NCI-H2107 treated with DMSO at 0.1 percent for 48 hours (cell line): ENCODE measurements at regions not wholly inside any gene's neighbourhood (a gene's known extent, or its start where the extent isn't known, plus 50 kb on each side); places are given as distances from the start of the nearest gene placed in this dataset.

Experiments used
- DNase-seq: peaks from one replicate; lab custom pipeline; 2025; ENCODE audit not compliant: unreplicated experiment; lab: John Stamatoyannopoulos, UW

DNA sequence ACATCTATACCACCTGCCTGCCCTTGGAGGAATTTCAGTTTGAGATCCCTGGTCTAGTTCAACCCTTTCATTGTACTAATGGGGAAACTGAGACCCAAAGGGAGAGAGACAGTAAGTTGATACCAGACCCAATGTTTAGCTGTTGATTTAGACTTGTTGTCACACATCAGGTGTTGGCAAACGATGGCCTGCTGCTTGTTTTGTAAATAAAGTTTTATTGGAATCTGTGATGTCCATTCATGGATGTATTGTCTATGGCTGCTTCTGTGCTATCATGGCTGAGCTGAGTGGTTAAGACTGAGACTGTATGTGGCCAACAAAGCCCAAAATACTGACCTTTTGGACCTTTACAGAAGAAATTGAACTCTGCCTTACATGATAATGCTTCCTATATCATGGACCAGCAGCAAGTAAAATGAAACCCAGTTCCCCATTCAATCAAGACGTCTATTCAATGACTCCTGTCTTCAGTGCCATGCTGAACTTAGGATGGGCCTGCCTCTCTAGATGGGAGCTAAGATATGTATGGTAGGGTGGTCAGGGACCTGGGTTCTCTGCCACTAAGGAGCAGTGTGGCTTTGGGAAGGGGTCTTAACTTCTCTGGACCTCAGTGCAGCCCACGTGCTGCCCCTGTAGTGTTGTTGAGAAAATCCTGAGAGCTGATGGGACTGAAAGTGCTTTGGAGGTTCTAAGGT, 111.0 kb downstream of the IRX5 start:
- DNase-seq, result no peak

DNA sequence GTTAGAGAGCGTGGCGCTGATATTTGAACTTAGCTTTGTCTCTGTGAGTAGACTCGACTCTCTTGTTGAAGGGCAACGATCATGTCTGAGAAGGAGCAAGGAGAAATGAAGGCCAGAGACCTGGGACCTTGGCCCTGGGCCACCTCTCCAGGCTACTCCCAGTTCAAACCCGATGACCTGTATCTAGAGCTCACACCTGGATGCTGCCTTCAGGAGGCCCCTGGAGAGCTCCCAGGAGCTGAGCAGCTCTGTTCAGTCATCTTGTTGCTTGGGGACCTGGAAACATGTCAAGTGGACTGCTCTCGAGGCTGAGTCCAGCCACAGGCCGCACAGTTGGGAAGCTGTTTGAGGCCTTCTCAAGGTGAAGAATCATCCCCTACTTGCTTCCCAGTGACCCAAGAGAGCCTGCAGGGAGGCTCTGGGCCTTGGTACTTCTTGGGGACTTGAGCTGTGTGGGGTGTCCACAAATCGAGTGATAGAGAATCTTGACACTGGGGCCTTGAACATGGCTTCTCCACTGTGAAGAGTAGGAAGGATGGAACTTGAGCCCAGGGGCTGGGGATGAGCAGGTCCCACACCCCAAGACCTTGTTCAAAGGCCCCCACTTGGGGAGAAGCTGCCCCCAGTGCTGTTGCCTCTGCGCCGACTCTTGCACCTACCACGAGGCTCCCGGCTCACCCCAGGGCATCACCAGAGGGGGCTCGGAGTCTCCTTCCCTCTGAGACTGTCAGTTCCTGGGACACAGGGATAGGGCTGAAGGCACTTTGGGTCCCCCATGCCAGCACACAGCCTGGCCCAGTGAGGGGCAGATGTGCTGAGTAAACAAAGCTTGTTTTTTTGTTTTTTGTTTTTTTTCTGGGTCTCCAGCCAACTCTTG, 112.1 kb downstream of the IRX5 start:
- no peak for DNase-seq

DNA sequence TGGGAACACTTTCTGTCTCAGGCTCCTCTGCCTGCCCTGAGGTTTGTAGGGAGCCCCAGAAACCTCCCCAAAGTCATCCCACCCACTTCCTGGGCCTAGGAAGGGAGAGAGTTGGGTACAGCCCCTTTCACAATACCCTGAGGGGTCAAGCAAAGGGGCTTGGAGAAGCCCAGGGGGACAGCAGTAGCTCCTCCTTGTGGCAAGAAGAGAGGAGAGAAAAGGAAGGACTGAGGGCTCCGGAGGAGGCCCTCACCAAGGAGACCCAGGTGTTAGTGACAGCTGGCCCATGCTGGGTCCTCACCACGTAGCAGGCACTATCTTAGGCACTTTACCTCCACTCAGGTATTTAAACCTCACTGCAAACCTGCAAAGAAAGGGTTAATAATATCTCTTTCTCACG, 112.8 kb downstream of the IRX5 start:
- DNase-seq, result no peak

DNA sequence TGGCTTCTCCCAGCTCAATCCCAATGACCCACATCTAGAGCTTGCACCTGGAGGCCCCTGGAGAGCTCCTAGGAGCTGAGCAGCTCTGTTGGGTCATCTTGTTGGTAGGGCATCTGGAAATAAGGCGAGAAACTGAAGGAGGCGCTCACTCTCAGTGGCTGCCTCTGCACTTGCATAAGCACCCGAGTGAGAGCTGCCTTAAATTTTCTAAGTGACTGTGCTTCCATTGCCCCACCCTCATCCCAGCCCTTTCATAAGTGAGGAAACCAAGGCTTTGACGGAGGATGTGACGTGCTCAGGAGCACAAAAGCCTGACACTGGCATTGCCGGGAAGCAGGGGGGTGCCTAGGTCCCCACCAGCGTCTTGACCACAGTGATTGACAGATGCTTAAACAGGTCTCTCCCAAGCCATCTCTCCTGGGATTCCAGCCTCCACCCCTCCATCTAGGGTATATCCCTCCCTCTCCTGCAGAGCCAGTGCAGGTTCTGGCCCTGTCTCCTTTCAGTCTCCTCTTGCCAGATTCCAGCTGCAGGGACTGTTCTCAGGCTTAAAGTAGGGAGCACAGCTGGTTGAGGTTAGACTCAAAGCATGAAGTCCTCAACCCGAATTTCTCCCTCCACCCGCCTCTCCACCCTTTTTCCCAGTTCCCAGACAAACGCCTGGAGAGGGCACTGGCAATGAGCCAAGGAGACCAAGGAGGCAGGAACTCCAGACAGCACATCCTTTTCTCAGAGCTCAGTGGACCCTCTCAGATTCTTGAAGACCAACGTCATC, 113.7 kb downstream of the IRX5 start:
- no peak for DNase-seq

DNA sequence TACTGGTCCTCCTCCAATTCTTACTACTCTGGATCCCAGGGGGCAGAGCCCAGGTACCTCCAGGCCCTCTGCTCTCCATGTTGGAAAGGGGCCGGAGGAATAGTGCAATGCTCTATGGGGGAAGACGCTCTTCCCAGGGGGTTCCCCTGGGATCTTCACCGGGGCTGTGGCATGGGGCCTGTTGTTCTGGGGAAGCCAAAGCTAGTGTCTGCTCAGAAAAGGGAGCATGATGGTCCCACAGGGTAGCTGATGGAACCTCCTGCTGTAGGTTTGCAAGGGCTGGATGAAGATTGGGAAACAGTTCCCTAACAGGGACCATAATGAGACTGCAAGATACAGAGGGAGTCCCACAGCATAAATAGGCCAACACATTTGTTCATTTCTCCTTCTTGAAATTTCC, 114.7 kb downstream of the IRX5 start:
- no peak for DNase-seq

DNA sequence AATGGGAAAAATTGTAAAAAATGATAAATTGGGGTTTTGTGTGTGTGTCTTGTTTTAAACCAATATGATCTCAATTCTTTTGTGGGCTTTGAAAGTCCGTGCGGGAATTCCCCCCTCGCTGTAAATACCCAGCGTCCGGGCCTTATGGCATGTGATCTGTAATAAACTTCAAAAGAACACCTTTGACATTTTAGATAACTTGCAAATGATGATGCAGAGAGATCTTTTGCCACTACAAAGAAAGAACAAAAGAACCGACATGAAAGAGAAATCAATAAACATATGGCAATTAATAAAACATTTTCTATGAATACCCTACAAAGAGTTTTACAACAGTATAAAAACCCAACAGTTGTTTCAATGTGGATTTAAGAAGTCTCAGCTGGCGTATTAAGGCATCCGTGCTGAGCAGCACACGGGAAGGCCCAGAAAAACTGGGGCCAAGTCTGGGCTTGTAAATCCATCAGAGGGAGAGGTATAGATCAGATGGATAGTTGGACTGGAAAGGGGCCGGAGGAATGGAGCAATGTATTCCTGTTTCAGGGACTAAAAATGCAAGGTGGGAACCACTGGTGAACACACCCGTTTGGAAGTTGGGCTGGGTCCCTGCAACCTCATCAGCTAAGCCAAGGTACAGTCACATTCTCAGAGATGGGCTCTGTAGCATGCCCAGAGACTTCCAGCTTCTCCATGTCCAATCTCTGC, 115.2 kb downstream of the IRX5 start:
- no peak for DNase-seq

DNA sequence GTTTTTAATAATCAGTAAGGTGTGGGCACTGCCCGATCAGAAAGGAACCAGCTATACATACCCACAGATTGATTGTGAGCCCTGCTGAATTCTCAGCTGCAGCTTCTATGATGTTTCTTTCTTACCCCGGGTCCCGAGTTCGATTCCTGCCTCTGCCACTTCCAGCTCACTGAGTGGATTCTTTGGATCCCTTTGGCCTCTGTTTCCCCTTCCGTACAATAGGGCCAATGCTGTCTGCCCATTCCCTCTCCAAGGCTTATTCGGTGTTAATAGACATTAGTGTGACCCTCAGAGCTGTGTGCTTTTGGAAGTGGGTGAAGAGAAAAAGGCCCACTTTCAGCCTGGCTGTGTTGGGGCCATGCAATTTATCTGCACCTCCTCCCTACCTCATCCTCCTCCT, 115.8 kb downstream of the IRX5 start:
- no peak for DNase-seq

DNA sequence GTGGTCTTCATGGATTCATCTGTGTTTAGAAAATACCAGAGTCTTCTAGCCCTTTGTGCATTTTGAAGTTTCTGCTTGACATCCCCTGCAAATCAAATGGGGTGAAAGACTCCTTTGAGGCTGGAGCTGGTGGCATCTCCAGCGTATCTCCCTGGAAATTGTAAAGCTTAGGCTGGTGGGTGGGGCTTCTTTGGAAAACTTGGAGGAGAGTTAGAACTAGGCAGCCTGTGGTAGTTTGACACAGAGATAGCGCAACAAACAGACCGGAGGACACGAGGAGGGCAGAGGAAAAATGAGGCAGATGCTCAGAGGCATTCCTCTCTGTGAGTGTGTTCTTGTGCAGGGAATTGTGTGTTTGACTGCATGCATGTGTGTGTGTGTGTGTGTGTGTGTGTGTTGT, 116.3 kb downstream of the IRX5 start:
- DNase-seq, result no peak

DNA sequence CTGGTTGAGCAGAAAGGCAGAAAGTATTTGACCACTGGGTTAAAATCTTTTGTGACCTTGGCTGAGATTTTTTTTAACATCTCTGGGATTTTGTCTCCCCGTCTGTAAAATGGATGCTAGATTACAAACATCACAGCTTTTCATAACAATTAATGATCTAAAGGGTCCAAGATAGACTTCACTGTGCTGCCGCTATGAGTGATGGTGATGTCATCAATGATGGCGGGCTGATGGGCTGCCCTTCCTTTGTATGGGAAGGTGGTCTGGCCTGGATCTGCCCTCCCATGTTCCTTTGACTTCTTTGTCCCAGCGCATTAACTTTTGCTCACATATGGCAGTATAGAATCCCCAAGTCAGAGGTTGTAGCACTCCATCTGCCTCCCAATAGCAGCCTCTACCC, 116.7 kb downstream of the IRX5 start:
- DNase-seq, result no peak

DNA sequence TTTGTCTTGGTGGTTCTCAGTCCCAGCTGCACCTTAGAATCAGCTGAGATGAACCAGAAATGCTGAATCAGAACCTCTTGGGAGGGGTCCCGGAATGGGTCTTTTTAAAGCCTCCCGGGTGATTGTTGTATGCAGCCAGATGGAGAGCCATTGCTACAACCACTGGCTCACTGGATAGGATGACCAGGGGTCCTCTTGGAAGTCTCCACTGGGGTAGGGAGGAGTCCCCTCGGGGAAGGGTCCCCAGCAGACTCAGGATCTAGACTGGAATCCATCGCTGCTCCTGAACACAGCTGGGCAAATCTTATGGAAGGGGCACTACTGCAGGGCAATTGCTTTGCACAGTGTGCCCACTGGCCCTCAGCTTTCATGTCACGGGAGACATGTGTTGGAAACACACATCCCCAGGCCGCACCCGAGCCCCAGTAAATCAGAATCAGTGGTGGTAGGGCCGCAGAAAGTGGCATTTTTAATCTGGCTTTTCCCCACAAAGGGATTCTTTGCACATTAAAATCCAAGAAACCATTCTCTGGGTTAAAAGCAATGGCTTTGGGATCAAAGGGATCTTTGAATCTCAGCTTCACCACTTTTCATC, 117.3 kb downstream of the IRX5 start:
- DNase-seq, result no peak

DNA sequence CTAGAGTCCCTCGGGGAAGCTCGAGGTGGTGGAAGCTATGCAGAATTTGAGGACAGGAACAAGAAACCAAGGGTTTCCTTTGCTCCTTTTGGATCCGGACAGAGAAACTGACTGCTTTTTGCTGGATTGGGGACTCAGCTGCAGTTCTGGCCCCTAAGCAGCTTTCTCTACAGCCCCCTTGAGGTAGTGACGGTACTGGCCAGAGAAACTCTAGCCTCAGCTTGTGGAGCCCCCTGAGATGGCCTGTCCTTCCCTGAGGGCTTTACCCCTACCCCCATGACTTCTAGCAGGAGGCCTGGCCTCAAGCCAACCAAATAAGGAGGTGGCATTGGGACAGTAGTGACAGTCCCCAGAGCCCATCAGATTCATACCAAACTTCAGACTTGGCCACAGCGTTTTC, 118.1 kb downstream of the IRX5 start:
- no peak for DNase-seq

DNA sequence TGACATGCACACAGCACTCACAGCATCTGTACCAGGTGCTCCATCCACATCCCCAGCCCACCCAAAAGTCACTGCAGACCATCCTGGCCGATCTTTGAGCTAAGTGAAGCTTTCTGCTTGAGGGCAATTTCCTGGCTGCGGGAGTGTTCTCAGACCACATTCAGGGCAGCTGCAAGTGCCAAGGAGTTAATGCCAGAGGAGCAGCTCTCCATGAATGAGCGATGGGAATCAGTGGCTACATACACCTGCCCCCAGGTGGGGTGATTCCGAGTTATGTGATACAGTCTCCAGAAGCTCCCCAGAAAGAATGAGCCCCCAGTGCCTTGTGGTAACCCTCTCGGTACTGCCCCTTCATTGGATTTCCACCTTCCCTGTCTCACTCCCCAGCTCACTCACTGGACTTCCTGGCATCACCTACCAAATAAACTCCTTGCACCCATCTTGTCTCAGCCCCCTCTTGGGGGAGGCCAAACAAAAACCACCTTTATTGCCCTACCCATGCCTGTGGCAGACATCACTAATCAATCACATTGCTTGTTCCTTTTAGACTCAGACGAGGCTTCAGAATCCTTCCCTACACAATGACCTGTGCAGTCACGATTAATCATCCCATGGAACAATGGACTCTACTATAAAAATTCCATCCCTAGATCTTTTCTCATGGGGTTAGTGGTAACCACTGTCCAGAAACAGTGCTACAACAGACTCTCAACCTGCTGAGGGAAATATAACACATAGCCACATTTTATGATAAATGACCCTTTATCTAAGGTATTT, 121.1 kb downstream of the IRX5 start:
- no peak for DNase-seq

DNA sequence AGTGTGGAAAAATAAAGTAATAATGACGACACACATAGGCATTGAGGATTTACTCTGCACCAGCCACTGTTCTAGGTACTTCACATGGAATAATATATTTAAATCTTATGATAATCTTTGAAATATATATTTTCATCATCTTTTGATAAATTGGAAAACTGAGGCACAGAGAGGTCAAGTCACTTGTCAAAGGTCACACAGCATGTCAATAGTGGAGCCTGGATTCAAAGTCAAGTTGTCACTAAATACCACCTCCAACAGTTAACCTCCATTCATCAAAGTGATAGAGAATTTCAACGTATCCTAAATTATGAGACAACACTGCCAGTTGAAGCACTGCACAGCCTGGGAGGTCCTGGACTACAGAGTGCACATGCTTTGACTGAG, 121.7 kb downstream of the IRX5 start:
- DNase-seq, result no peak

DNA sequence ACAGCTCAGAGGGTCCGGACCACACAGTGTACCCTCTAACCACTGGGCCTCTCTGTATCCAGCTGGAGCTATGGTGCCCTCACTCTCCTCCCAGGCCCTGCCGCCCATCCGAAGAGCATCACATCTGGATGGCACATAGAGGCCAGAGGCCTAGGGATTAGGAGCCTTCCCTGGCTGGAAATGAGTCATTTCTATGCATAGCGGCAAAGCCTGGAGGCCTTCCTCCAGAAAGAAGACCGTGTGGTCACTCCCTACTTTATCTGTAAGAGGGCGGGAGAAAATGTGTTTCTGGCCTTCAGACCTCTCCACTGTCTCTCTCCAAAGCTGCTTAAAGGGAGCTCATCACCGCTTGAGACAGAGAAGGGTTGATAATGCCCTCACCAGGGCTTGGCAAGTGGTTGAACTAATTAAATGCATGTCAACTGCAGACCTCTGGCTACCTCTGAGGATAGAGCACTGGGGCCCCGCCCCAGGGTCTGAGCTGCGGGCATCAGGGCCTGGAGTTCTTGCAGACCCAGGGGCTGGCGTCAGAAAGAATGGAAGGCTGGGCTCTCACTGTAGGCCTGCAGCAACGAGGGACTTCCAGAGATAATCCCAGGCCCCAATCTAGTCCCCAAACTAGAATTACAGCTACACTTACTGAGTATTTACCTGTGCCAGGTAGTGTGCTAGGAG, 122.2 kb downstream of the IRX5 start:
- DNase-seq, result no peak

DNA sequence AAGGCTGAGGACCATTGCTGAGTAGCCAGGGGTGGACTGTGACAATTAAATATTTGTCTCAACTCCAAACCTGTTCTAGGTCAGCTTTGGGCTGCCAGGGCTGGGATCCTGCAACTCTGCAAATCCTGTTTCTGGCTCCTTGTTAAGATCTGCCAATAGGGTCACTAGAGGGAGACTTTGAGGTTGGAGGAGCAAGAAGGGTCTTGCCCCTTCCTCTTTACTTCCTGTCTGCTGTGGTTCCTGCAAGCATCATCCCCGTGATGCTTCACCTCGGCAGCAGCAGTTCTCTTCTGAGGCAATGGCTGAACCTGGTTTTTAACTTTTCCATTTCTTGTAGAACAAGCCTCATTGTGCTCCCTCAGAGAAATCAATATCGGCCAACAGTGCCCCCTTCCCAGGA, 124.6 kb downstream of the IRX5 start:
- DNase-seq, result no peak

DNA sequence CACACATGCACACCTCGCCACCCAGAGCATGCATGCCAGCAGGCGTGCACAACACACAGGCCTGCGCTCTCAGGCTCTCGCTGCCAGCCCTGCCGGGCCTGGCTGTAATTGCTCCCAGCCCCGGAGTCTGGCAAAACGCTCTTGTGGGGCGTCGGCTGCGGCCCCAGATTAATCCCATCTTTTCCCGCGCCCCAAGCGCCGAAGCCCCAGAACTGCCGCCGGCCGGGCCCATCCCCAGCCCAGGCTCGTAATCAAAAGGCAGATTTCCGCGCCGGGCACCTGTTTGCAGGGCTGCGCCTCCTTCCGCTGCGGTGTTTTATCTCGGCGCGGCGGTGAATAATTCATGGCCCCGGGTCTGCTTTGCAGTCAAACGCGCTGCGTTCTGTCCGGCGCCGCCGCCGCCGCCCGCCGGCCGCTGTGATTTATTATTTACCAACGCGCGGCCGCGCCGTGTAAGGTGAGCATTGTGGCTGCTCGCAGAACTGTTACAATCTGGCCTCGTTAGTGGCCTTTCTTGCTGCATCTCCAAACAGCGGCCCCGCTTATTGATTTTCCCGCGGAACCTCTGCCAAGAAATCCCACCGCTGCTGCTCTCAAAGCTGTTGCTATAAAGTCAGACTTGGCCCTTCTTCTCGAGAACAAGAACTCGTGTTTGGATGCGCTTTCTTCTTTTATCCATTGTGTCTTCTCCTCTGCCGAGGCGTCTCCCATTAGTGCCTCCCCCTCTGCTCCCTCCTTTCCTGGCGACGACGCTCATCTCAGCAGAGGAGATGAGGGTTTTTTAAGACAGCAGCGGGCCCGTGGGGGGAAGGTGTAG, 126.1 kb downstream of the IRX5 start:
- DNase-seq, result no peak

DNA sequence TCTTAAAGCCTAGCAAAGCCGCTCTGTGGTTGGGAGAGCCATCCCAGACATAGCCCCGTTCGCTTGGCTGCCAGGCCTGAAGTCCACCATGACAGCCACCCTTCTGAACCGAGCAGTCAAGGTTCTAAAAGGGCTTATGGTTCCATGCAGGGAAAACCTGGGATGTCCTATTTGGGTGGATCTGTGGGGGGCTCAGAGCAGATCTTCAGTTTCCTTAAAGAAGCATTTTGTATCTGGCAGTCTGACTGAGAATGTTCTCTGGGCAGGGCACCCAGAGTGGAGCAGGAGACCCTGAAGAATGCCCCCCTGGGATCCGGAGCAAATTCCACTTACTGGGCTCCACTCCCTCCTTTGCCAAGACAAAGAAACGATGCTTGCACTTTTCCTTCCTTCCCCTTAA, 127.2 kb downstream of the IRX5 start:
- DNase-seq, result no peak

DNA sequence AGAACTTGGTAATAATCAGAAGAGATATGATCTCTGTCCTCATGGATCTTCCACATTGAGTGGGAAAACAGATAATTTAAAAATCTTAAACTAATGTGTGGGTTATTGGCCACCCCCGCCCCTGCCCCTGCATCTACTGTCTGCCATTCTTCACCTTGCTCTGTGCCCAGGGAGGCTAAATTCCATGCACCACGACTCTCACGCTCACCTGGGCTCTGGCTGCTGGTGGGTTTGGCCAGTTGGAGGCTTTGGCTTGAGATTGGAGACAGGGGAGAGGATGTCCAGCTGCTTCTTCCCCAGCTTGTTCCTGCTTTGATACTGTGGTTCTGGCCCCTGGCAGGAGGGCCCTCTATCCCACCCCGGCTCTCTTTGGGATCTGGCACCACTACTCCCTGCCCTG, 127.9 kb downstream of the IRX5 start:
- no peak for DNase-seq

DNA sequence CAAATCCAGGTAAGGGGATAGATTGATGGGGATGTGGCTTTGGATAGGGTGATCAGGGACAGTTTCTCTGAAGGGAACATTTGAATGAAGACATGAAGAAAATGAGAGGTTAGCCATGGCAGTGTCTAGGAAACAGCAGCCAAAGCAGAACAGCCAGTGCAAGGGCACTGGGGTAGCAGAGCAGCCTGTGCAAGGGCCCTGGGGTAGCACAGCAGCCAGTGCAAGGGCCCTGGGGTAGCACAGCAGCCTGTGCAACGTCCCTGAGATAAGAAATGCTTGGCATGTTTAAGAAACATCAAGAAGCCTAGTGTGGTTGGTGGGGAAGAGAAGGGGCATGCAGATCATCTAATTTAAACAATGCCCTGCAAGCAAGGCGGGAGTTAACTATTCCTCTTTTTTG, 128.5 kb downstream of the IRX5 start:
- no peak for DNase-seq
